HuH-7.5 (cell line): ENCODE measurements at regions not wholly inside any gene's neighbourhood (a gene's known extent, or its start where the extent isn't known, plus 50 kb on each side); places are given as distances from the start of the nearest gene placed in this dataset.

Source experiments
- DNase-seq: peaks from one replicate; pipeline ENCODE4 v3.0.0; 2011; ENCODE audit warnings: low spot score

DNA sequence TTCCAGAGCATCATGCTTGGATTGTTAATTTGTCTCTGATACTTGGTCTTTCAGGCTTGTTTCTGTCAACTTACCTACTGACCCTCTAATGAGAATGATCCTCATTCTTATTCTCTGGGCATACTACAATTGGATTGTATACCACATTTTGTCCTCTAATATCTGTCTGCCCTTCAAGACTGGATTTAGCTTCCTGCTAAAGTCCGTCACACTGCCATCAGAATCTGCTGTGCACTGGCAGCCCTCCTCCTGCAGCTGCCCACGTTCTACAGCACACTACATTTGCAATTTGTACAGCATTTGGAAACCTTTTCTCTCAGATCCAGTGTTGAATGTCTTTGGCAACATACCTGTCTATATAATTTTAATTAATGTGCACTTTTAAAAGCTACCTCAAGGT, 183.1 kb downstream of the ZNF330 start:
- DNase-seq: no peak

DNA sequence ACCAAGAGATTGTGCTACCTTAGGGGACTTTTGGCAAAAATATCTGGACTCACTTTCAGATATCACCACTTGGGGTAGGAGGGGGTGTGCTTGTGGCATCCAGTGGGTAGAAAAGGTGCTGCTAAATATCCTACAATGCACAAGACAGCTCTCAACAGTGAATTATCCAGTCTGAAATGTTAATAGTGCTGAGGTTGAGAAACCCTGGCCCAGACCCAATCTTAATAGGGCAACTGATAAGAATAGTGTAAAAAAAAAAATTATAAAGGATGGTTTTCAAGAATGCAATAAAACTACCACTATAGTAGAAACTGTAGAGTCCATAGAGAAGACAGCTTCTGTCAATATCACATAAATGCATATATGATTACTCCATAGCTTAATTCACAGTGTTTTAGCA, 185.5 kb downstream of the ZNF330 start:
- DNase-seq: no peak

DNA sequence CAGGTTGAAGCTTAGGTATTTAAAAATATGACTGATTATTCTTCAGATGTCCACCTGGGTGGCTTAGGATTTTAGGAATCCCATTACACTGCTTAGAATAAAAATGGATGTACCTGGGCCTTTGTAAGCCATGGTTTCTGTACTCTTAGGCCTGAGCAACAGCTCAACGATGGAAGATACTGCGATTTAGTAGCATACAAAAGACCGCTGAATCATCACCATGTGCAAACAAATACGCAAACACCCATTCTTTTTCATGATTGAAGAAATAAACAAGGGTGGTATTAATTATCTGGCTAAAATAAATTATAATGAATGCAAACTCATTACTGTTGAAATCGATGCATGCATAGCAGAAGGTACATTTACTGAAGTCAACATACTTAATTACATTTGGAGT, 188.9 kb downstream of the ZNF330 start:
- no peak for DNase-seq

DNA sequence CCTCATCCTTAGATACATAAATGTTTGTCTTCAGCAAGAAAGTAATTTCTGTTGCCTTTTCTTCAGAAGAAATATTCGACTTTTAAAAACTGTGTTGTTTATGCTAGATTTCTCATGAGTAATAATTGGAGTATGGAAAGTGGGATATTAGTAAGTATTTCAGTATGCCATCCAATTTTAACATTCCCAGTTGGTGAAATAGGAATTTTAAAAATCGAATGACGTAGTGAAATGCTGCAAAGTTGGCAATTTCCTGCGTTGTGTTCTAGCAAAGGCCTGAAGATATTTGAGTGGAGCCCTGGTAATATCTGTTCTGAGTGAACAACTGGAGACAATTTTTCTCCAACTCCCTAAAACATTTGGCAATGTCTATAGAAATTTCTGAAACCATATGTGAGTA, 190.1 kb downstream of the ZNF330 start:
- DNase-seq: no peak

DNA sequence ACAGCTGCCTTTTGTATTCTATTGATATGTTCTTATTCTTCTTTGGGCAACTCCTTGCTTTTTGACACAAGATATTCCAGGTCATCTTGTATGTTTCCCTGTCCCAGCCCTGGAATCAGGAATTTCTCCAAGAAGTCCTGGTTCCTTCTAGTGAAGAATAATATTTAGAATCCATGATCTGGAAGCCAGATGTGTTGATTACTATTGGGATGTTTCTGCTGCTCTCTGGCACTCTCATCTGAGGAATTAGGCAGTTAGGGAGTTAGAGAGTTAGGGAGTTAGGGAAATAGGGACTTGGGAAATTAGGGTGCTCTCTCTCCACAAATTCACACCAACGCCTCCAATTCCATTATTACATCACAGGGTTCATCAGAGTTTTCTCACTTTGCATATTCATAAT, 191.2 kb downstream of the ZNF330 start:
- no peak for DNase-seq

DNA sequence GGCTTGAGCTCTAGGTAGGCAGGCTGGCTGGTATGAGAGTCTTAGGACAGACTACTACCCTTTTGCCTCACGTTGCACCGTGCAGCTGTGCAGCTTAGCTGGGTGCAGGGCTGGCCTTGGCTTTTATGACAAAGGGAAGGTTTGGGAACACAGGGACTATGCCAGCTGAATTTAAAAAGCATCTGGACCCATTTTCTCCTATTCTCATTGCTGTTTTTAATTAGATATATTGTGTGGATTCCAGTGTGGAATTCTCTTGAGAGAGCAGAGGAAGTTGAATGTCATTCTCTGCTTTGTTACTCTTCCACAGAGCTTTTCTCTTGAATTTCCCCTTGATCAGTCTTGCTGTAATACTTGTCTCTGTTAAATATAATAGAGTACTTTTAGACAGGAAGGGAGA, 192.7 kb downstream of the ZNF330 start:
- DNase-seq: no peak

DNA sequence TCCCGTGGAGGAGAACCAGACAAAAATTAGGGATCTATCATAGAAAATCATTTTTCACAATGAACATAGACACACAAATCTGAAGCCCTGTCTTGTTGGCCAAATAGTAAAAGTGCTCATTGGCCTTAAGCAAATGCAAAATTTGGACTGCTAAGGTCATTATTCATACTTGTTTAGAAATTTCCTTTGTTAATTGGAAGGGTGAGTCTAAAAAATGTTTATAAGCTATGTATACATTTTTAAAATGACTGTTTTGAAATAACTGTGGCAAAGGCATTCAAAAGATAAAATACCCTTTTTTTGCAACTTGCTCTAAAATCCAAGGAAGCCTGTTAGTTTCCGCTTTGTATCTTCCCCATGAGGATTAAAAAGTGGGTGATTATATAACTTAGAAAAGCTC, 195.0 kb downstream of the ZNF330 start:
- DNase-seq: no peak

DNA sequence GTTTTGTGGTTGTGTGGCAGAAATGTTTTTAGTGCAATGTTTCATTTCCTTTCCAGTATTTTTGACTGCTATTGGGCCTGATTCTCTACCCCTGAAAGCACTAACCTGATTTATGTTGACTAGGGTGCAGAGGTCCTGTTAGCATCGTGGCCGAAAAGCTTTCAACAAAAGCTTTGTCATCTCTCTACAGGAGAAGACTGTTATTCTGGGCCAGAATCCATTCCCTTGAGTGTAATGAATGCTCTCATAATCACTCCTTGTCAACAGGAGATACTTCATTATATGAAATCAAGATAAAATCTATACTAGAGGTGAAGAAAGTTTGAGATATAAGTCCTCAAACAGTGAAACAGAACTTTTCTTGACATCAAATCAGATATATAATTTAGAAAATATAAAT, 195.5 kb downstream of the ZNF330 start:
- DNase-seq: no peak

DNA sequence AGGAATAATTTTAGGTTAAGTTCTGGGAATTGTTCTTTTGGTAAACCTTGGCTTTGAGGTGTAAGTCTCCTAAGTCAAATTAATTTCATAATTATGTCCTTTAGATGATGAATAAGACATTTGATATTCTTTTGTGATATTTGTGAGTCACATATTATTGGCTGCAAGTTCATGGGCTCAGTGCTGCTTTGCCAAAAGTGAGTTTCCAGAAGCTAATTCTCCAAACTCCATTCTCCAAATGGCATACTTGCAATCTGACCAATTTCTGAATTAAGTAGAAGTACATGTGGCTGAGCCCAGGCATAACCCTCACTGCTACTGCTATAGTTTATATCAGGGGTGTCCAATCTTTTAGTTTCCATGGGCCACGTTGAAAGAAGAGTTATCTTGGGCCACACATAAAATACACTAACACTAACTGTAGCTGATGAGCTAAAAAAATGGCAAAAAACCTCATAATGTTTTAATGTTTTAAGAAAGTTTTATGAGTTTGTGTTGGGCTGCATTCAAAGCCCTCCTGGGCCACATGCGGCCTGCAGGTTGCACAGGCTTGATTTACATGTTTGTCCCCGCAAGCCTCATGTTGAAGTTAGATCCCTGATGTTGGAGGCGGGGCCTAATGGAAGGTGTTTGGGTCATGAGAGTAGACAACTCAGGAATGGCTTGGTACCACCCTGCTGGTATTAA, 196.1 kb downstream of the ZNF330 start:
- no peak for DNase-seq

DNA sequence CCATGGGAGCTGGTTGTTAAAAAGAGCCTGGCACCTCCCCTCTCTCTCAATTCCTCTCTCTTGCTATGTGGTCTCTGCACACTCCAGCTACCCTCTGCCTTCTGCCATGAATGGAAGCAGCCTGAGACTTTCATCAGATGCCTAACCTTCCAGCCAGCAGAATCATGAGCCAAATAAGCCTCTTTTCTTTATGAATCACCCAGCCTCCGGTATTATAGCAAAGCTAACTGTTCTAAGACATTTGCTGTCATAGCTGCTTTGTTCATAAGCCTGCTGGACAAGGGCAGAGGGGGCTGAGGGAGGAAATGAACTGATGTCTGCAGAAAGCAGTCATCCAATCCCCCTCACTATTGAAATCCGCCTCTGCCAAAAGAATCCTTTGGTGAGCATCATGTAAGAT, 196.7 kb downstream of the ZNF330 start:
- DNase-seq: no peak

DNA sequence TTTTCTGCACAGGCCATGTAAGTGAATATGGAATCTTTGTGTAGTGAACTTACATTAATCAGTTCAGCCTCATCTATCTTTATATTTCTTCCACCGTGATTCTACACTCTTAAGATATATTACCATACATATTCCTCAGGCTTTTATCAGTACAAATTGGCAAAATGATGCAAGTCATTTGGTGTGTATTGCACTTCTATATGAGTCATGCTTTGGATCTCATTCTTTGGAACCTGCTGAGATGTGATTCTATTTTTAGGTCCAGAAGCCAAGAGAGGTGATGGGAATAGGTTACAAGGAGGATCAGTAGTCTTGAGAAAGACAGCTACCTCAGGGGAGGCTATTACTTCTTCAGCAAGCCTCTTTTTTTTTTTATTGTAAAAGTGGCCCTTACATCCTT, 204.4 kb downstream of the ZNF330 start:
- DNase-seq: no peak

DNA sequence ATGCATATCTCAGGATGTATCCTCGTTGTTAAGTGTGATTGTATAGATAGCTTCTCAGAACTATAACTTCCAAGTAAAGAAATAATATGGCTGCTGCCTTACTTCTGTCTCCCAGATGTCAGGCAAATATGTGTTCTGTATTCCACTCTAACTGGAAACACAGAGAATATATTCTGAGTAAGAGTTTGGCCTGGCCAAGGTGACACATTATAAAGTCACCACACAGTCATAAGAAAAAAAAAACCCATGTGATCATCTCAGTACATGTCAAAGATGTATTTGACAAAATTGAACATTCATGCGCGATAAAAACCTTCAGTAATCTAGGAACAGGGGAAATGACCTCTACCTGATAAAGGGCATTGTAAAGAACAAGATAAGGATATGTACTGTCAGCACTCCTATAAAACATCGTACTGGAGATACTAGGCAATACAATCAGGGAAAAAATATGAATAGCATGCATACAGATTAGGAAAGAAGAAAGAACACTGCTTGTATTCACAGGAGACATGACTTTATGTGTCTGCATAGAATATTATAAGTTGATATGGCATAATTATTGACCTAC, 207.1 kb downstream of the ZNF330 start:
- no peak for DNase-seq

DNA sequence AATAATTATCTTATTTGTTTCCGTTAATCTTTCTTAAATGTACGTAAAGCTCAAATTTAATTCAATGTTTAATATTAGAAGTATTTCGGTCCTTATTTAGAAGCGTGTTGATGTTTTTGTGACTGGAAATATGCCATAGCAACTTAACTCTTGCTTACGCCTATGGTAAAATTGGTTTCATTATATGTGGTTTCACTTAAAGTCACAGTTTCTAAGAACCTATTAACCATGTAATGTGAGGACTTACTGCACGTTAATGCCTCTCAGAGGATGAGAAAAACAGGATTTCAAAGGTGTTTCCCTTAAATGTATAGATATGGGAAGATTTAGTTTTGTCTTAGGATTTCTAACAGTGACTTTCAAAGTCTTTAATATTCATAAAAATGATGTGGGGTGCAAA, 206.4 kb upstream of the IL15 start:
- DNase-seq: no peak

DNA sequence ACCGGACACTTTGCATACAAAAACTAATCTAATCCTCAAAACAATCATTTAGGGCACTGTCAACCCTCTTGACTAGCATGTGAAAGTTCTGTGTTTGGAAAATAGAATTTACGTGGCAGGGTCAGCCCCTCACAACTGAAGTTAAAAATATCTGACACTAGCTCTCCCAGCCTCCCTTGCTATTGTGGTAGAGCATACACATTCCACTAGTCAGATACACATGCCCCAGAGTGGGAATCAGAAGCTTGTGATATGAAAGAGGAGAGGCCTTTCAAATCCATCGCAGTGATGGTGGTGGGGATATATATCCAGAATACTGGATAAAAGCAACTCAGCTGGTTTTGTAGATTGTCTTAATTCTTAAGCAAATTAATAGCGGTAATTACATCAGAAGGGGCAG, 205.7 kb upstream of the IL15 start:
- DNase-seq: no peak

DNA sequence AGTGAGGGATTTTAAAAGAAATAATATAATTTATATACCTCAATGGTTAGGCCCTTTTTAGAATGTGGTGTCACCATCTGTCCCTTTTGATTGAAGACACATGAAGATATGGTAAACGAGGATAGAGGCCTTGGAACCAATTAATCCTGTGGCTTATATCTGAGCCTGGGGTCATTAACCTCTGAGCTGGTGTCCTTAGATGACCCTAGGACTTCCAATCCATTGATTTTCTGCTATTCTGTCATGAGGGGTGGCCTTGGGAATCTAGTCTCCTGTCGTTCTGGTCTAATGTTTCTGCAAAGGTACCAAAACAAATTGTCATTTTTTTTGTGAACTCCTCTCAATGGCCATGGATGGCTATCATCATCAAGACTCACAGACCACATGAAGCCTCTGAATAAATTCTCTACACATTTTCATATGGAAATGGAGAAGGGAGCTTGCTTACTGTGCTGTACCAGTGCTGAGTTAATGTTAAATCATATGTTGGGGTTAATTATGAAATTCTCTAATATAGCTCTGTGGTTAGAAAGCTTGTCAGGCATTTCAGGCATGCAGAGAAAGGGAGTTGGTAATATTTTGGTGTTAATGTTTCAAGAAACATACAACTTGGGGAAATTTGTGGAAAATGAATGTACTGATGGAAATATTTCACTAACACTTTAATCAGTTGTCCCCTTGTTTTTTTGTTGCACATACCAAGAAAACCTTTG, 204.2 kb upstream of the IL15 start:
- no peak for DNase-seq

DNA sequence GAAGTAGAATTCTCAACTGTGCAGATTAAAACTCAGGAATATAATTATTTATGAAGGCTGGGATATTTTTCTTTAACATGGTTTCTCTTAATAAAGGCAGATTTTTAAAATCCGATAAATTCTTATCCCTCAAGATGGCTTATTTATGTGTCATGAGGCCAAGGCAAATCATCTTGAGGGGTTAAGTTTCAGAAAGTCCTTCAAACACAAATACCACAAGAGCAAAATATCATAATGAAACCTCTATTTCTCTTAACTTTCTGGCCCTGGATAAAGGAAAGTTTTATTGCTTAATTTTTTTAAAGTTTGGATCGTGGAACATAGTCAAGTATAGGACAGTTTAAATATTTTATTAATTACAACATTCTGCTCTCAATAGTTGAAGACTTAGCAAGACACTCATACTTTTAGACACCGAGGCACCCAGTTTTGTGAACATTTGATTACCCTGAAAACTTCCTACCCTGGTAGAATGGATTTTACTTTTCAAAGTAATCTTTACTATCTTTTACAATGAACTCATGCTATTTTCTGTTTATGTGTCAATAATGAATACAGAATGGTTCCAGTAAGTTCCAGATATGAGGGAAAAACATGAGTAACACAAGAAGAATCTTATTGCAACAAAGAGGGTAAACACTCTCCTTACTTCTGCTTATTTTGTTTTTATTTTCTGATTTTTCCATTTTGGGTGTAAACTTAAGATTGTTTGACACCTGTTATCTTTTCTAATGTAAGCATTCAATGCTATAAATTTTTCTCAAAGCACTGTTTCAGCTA, 200.7 kb upstream of the IL15 start:
- DNase-seq: no peak

DNA sequence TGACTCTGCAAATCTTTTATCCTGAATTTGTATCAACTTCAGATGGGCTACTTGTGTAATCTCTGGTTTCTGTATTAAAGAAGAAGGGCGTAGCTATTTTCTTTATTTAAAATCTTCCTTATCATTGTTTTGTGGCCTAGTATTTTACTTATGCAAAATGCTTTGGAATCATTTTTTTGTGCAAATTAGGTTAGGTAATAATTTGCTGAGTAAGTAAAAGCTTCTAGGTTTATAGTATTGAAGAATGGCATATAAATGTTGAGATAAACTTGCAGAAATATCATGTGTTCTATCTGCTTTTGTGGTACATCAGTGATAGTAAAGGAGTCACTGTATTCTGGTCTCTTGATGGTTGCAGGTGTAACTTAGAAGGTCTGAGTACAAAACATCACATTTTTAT, 197.2 kb upstream of the IL15 start:
- DNase-seq: no peak

DNA sequence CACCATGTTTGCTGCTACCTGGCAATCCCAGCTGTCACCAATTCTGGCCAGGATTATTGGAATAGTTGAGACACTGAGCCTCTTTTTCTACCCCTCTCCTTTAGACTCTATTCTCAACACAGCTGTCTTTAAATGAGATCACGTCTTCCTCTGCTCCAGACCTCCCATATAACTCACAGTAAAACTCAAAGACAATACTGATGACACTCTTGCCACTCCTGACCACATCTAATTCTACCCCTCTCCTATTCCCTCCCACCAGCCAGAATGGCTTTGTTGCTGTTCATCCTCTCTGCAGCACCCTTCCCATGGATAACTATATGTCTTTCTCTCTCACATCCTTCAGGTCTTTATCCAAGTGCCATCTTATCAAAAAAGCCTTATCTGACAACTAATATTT, 188.6 kb upstream of the IL15 start:
- DNase-seq: no peak

DNA sequence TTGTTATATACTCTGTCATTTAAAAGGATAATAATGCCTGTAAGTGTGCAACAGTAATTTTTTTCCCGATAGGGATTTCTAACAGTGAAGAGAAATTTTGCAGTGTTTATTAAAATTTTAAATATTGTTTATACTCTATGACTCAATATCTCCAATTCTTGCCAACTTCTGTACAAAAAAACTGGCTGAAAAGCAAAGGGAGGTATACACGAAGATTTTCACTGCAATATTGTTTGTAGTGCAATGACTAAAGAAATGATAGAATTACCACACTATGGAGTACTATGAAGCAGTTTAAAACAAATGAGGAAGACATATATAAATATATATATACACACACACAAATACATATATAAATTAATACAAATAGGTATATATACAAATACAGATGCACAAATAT, 187.9 kb upstream of the IL15 start:
- no peak for DNase-seq

DNA sequence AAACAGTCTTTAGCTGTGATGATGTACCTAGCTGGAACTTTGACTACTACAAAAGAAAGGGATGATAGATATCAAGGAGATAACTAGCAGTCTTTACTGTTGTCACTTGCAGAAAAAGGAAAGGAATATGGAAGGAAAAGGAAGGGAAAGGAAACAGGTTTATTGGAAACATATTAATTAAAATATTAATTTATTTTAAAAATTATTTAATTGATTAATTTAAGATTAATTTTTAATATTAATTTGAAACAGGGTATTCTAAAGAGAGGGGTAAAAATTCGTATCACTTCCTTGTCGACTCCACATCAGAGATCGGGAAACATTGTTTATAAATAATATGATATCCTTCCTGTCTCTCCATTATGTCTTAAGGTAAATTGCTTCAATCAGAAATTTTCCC, 186.5 kb upstream of the IL15 start:
- DNase-seq: no peak

DNA sequence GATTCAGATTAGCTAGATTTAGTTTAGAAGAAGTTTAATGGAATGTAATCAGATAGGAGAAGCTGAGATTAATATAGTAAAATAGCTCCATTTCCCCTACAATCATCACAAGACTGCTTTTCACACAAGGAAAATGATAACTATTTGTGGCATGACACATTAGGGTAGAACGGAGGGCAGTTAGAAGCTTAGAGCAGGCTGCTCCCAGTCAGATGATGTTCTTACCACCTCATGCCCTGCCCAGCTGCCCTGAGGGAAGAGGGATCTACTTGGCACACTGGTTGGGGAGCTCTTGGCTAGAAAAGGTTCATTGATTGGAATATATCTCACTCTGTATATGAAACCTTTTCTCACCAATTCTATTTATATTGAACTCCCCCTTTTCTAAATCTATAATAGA, 180.7 kb upstream of the IL15 start:
- no peak for DNase-seq

DNA sequence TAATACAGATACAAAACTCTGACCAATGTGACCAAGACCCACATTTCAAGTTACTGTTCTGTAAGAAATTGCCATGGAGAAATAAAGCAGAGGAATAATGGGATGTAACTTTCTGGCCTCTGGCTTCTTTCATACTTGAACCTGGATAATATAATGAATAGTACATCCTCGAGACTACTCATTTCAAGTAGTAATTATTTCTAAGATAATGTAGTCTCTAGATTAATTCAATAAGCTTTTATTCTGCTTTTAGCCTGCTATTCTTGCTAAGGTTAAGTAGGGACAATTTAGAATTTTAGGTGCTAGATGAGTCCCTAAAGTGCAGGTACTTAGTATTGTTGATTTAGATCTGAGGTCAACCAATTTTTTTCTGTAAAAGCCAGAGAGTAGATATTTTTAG, 178.7 kb upstream of the IL15 start:
- DNase-seq: no peak

DNA sequence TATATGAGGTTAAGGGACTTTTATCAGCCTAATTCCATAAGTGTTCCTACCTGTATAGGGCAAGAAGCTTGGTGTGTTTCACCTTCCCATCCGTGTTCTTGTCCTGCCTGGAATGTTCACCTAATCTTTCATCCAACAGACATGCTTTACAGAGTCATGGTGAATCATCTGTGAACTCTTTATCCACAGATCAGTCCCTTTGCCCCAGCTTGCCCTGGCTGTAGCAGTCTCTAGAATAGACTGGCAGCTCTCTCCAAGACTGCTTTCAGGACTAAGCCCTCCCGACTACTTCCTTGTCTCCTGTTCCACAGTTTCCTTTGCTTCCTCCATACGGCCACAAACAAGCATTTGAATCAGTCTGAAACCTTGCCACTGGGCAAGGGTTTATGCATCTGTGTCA, 177.9 kb upstream of the IL15 start:
- DNase-seq: no peak
